ENCODE measurements at regions not wholly inside any gene's neighbourhood (a gene's known extent, or its start where the extent isn't known, plus 50 kb on each side); places are given as distances from the start of the nearest gene placed in this dataset.

GRCh38 chr9:79335987-79336386, 235.8 kb upstream of the TLE4 start:
- no peak for DNase-seq (ENCODE audit: low spot score)

- DNase-seq (ENCODE audit: low spot score): no peak
These were observed 230.2 kb upstream of the TLE4 start for GRCh38 chr9:79341561-79341960.

- no peak for DNase-seq (ENCODE audit: low spot score)
These were observed 225.3 kb upstream of the TLE4 start for GRCh38 chr9:79346350-79347020.

GRCh38 chr9:79352322-79352721, 219.4 kb upstream of the TLE4 start:
- DNase-seq (ENCODE audit: low spot score): no peak

- DNase-seq (ENCODE audit: low spot score): no peak
These were observed 217.8 kb upstream of the TLE4 start for GRCh38 chr9:79353856-79354520.

GRCh38 chr9:79357194-79357593, 214.6 kb upstream of the TLE4 start:
- no peak for DNase-seq (ENCODE audit: low spot score)

DNA sequence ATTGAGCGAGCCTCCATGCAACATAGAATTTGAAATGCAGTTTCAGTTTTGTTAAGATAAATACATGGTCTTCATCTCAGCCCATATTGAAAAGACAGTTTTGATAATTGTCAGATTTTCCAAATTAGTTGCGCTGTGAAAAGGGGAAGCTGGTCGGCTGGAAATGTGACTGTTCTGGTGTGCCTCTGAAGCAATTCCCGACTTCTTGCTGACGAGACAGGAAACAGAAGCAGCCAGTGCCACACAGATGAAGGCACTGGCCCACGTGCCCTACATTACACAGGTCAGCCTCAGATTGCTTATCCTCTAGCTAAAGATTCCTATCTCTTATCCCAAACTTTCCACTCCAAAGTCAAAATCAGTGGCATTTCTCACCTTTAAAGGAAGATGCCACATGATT, 214.1 kb upstream of the TLE4 start:
- no peak for DNase-seq (ENCODE audit: low spot score)

- no peak for DNase-seq (ENCODE audit: low spot score)
These were observed 211.1 kb upstream of the TLE4 start for GRCh38 chr9:79360387-79361347.

DNA sequence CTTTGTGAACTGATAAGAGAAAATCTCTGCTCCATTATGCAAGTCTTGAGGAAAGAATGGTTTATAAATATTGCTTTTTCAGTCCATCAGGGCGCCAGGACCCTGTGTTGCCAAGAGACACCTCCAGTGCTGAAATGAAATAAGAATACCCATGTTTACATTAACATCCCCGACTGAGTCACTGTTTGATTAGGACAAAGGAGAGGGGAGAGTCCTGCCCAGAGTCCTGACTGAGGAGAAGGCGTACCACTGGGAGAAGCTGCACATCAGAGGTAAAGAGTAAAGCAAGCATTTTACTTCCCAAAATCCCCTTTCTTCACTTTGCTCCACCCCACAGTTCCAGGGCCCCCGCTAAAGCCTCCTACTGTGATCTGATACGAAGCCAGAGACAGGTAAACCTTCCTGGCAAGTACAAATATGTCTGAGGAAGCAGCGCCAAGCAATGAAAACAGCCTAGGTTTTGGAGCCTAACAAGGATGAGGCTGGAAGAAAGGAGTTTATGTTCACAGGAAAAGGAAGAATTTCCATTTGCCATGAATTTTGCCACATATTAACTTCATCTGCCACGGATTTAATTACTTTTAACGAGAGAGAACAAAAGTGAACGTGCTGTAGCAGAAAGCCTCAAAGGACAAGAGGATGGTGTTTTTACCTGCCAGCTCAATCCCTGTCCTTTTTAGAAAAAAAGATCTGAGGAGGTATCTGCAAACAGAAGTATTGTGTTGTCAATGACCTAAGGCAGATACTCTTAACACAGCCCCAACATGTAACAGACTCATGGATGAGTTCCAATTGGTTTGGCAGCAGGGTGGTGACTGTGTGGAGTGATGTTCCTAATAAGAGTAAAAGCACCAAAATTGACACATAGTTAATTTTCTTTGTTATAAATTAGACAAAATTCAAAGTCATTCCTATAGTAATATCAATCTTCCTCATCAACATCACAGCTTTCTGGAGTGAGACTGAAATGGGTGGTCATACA, 209.4 kb upstream of the TLE4 start:
- no peak for DNase-seq (ENCODE audit: low spot score)

GRCh38 chr9:79369676-79370075, 202.1 kb upstream of the TLE4 start:
- DNase-seq (ENCODE audit: low spot score): no peak

- no peak for DNase-seq (ENCODE audit: low spot score)
These were observed 200.5 kb upstream of the TLE4 start for GRCh38 chr9:79371301-79371700.

GRCh38 chr9:79371948-79372555, 199.7 kb upstream of the TLE4 start:
- DNase-seq (ENCODE audit: low spot score): no peak

DNA sequence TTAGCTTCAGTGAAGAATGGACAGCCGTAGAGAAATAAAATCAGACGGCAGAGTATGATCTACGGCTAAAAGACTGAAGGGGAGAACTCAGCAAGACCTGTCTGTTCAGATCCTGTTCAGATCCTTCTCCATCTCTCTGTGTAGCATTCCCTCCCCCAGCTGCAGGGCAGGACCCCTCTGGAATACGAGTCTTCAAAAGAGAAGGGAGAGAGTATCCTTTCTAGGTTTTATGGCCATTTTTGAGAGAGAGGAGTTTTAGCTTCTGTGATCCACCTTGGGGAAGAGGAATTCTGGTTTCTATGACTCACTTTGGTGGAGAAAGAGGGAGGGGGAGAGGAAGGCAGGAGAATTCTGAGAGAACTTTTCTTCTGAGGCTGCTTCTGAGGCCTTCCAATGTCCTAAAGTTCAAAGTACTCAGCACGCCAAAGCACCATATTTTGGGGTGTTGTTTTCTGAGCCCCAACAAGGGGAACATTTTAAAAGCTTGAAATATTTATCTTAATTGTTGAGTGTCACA, 194.4 kb upstream of the TLE4 start:
- no peak for DNase-seq (ENCODE audit: low spot score)

DNA sequence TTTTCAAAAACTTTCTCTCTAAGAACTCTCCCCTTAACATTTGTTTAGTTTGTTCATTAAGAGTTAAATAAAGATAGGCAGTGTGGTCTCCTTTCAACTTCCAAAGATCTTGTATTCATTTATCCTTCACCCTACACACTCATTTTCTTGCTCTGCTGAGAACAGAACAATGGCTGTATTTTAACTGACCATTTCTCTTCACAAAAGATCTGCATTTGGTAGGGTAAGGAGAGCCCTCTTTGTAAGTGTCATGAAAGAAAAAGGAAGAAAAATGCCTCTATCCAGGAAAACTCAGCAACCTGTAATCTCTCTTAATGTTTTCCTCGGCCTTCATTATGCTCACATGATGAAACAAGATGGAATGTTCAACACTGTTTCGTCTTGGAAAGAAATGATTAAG, 193.7 kb upstream of the TLE4 start:
- DNase-seq (ENCODE audit: low spot score): no peak

GRCh38 chr9:79382044-79382443, 189.7 kb upstream of the TLE4 start:
- no peak for DNase-seq (ENCODE audit: low spot score)

- DNase-seq (ENCODE audit: low spot score): no peak
These were observed 189.3 kb upstream of the TLE4 start for GRCh38 chr9:79382458-79382857.

- no peak for DNase-seq (ENCODE audit: low spot score)
These were observed 188.7 kb upstream of the TLE4 start for GRCh38 chr9:79383096-79383495.

DNA sequence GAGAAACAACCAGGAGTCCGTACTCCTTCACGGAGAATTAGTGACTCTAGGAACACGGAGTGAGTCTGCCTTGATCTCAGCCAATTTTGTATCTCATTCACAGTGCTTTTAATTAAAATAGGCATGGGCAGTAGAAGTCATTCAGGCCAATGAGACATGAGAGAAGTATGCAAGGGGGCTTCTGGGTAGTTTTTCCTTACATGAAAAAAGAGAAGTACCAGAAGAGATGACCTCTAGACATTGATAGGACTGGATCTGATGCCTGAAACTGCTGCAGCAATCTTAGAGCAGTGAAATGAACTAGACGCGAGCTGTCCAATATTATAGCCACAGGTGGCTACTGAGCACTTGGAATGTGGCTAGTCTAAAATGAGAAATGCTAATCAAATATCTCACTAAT, 187.7 kb upstream of the TLE4 start:
- no peak for DNase-seq (ENCODE audit: low spot score)

DNA sequence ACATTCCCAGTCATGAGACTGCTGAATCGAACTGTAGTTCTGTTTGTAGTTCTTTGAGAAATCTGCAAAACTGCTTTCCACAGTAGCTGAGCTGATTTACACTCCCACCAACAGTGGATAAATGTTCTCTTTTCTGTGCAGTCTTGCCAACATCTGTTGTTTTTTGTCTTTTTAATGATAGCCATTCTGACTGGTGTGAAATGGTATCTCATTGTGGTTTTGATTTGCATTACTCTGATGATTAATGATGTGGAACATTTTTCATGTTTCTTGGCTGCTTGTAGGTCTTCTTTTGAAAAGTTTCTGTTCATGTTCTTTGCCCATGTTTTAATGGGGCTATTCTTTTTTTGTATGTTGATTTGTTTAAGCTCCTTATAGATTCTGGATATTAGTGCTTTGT, 187.3 kb upstream of the TLE4 start:
- no peak for DNase-seq (ENCODE audit: low spot score)

GRCh38 chr9:79387101-79387835, 184.5 kb upstream of the TLE4 start:
- DNase-seq (ENCODE audit: low spot score): no peak

All from SW480 (cell line).